OCI-LY3 (cell line): ENCODE measurements at regions not wholly inside any gene's neighbourhood (a gene's known extent, or its start where the extent isn't known, plus 50 kb on each side); places are given as distances from the start of the nearest gene placed in this dataset.

Experiments
- CTCF ChIP-seq: fragments of 200-600, 300-600 bp; sonication (generic); IDR thresholded peaks from 2 replicates; pipeline ENCODE4 v1.5.1; 2014; ENCODE audit warnings: antibody characterized with exemption, low read length, low read depth
- EZH2phosphoT487 ChIP-seq: fragments of 200-600 bp; shearing (Covaris generic); IDR thresholded peaks from 2 replicates; pipeline ENCODE4 v1.6.1; 2018; ENCODE audit warnings: antibody characterized with exemption, mixed run types, low read depth

- TF ChIP-seq CTCF (no peak), EZH2phosphoT487 (no peak)
Observed at GRCh38 chr5:167699432-167699831, 592.0 kb upstream of the WWC1 start.
